Transverse colon (tissue), 4 donors: ENCODE measurements at regions not wholly inside any gene's neighbourhood (a gene's known extent, or its start where the extent isn't known, plus 50 kb on each side); places are given as distances from the start of the nearest gene placed in this dataset.

Source experiments
- CTCF ChIP-seq, 5 experiments: fragments of 200-600 bp in 3 of 5; fragments of 450-650 bp in 2 of 5; sonication (generic) in 3 of 5; IDR thresholded peaks; 1 replicate in 2 of 5; 2 replicates in 3 of 5; pipeline ENCODE4 v1.5.1; 2016 to 2017; ENCODE audit warnings: antibody characterized with exemption in 5 of 5, inconsistent platforms in 3 of 5, mild to moderate bottlenecking in 2 of 5, moderate library complexity in 1 of 5
- POLR2AphosphoS5 ChIP-seq, 3 donors: sonication (generic); formaldehyde crosslinking; IDR thresholded peaks; one replicate each; pipeline ENCODE4 v1.6.1; 2016; ENCODE audit warnings: antibody characterized with exemption in 3 of 3

- TF ChIP-seq CTCF (IDR thresholded peaks at IDR 0.05) (no peak), POLR2AphosphoS5 (IDR thresholded peaks at IDR 0.05) (no peak)
Measured at GRCh38 chr13:56501750-56502149, 639.0 kb upstream of the PRR20A start.
